B cell (primary cell): ENCODE measurements at regions not wholly inside any gene's neighbourhood (a gene's known extent, or its start where the extent isn't known, plus 50 kb on each side); places are given as distances from the start of the nearest gene placed in this dataset.

Experiments used
- ATAC-seq: fragments of 200-7000 bp; cut with Tn5 transposase; one replicate; pipeline ENCODE4 v1.10.0; 2021; ENCODE audit warnings: low read depth, mild to moderate bottlenecking, moderate number of reproducible peaks, moderate library complexity
- CTCF ChIA-PET: fragments of 350-600 bp; sonication (Branson Sonifier 250); formaldehyde crosslinking; loops from one replicate; lab custom pipeline; 2021; ENCODE audit warnings: antibody characterized with exemption, inconsistent platforms; lab: Charles Lee
- POLR2A ChIA-PET: fragments of 350-600 bp; sonication (Branson Sonifier 250); formaldehyde crosslinking; loops from one replicate; lab custom pipeline; 2021; ENCODE audit warnings: antibody characterized with exemption; lab: Charles Lee
- DNase-seq: peaks from one replicate; pipeline ENCODE4 v3.0.0; 2013
- H2AFZ ChIP-seq: 2 replicates; pipeline ENCODE4 v1.6.1; 2012; ENCODE audit warnings: mild to moderate bottlenecking, low read depth, low read length; ENCODE audit not compliant: insufficient read depth, poor library complexity, severe bottlenecking
- H3K27ac ChIP-seq, 2 donors: 1 replicate in 1 of 2; 2 replicates in 1 of 2; pipeline ENCODE4 v1.5.1; 2012 to 2013; ENCODE audit warnings: low read length in 2 of 2, mild to moderate bottlenecking in 2 of 2, moderate library complexity in 1 of 2
- H3K27me3 ChIP-seq, 4 experiments: fragments of 200-600 bp in 1 of 4; sonication (generic) in 1 of 4; replicated peaks in 1 of 4; 1 replicate in 2 of 4; 2 replicates in 2 of 4; pipeline versions ENCODE4 v1.6.1 to v1.7.0; 2013 to 2016; ENCODE audit warnings: low read length in 3 of 4, mild to moderate bottlenecking in 2 of 4, mixed read lengths in 1 of 4, moderate library complexity in 1 of 4; ENCODE audit not compliant: insufficient read depth in 4 of 4, control insufficient read depth in 3 of 4; ENCODE audit errors: control extremely low read depth in 1 of 4
- H3K36me3 ChIP-seq, 2 experiments: replicated peaks in 1 of 2; 1 replicate in 1 of 2; 2 replicates in 1 of 2; pipeline versions ENCODE4 v1.6.1 to v1.7.1; 2013; ENCODE audit warnings: low read length in 1 of 2; ENCODE audit not compliant: insufficient read depth in 2 of 2, control insufficient read depth in 1 of 2; ENCODE audit errors: control extremely low read depth in 1 of 2, extremely low read depth in 1 of 2
- H3K4me1 ChIP-seq, 2 donors: fragments of 200-600 bp in 1 of 2; sonication (generic) in 1 of 2; 1 replicate in 1 of 2; 2 replicates in 1 of 2; pipeline versions ENCODE4 v1.5.1 to v1.6.1; 2013 to 2017; ENCODE audit warnings: low read length in 2 of 2; ENCODE audit not compliant: control insufficient read depth in 2 of 2, insufficient read depth in 2 of 2
- H3K4me2 ChIP-seq: replicated peaks from 2 replicates; pipeline ENCODE3; 2012; ENCODE audit warnings: mild to moderate bottlenecking, low read depth, low read length; ENCODE audit not compliant: poor library complexity, severe bottlenecking
- H3K4me3 ChIP-seq, 5 experiments: fragments of 200-600 bp in 1 of 5; sonication (generic) in 1 of 5; 1 replicate in 3 of 5; 2 replicates in 2 of 5; pipeline versions ENCODE4 v1.5.1 to v1.7.0; 2011 to 2016; ENCODE audit warnings: low read length in 4 of 5, mild to moderate bottlenecking in 4 of 5, low read depth in 2 of 5, control low read depth in 1 of 5, moderate library complexity in 1 of 5; ENCODE audit not compliant: insufficient read depth in 1 of 5; ENCODE audit errors: control extremely low read depth in 1 of 5, extremely low read depth in 1 of 5
- H3K79me2 ChIP-seq: fragments of 200-600 bp; sonication (generic); one replicate; pipeline ENCODE4 v1.6.0; 2016; ENCODE audit warnings: low read length; ENCODE audit not compliant: control insufficient read depth, insufficient read depth
- H3K9ac ChIP-seq: fragments of 200-600 bp; sonication (generic); 2 replicates; pipeline ENCODE4 v1.6.1; 2017; ENCODE audit warnings: mild to moderate bottlenecking, low read length, moderate library complexity
- H3K9me3 ChIP-seq, 3 donors: one replicate each; pipeline versions ENCODE4 v1.6.1 to v1.7.1; 2013; ENCODE audit warnings: low read length in 2 of 3; ENCODE audit not compliant: control insufficient read depth in 2 of 3, insufficient read depth in 1 of 3; ENCODE audit errors: control extremely low read depth in 1 of 3
- H4K20me1 ChIP-seq: 2 replicates; pipeline ENCODE4 v1.6.0; 2012; ENCODE audit warnings: mild to moderate bottlenecking, low read length; ENCODE audit not compliant: insufficient read depth, control insufficient read depth, poor library complexity, severe bottlenecking
- H3K27ac Mint-ChIP-seq: one replicate; pipeline ENCODE4 v1.8.0; 2021; ENCODE audit warnings: mixed read lengths
- H3K27me3 Mint-ChIP-seq: one replicate; pipeline ENCODE4 v1.8.0; 2021; ENCODE audit warnings: mixed read lengths
- H3K4me1 Mint-ChIP-seq: one replicate; pipeline ENCODE4 v1.8.0; 2021; ENCODE audit warnings: mixed read lengths
- H3K4me3 Mint-ChIP-seq: one replicate; pipeline ENCODE4 v1.8.0; 2021; ENCODE audit warnings: mixed read lengths
- H3K9me3 Mint-ChIP-seq: one replicate; pipeline ENCODE4 v1.8.0; 2022; ENCODE audit warnings: mixed read lengths; ENCODE audit not compliant: insufficient read depth
- CTCF ChIP-seq: fragments of 200-600 bp; IDR thresholded peaks from one replicate; pipeline ENCODE4 v1.8.0; 2022; ENCODE audit warnings: antibody characterized with exemption, mild to moderate bottlenecking
- EZH2 ChIP-seq: IDR thresholded peaks from 2 replicates; pipeline ENCODE4 v1.6.1; 2012; ENCODE audit warnings: borderline replicate concordance, low read depth, mild to moderate bottlenecking, moderate library complexity, low read length; ENCODE audit not compliant: insufficient read depth, poor library complexity, severe bottlenecking
- WGBS: methylation state at CpG from one replicate; pipeline ENCODE4 v1.1.5; 2013; ENCODE audit warnings: missing lambda C conversion rate; ENCODE audit not compliant: insufficient coverage; 5-methylcytosine and 5-hydroxymethylcytosine counted together
- intact Hi-C: fragments of 100-400 bp; cut with micrococcal nuclease; formaldehyde crosslinking; loops from one replicate; pipeline ENCODE4 v1.10.0; 2022

- Histone ChIP-seq H3K9me3 (no peaks in the 10 kb centered on the region), H3K4me1 (no peaks in the 10 kb centered on the region), H3K27me3 (no peaks in the 10 kb centered on the region), H2AFZ (no peak overlapping the region), H3K36me3 (no peaks in the 10 kb centered on the region), H3K79me2 (no peaks in the 10 kb centered on the region), H3K9ac (no peak overlapping the region), H3K27ac (no peak overlapping the region), H3K4me3 (no peak overlapping the region), H3K4me2 (no peak overlapping the region), H4K20me1 (no peaks in the 10 kb centered on the region)
- WGBS = 82% methylated on average over 3 of the region's 4 CpGs
- ChIA-PET POLR2A (no interaction called here), CTCF (no interaction called here)
- ATAC-seq (no peak), DNase-seq (no peak)
- no peak overlapping the region for H3K27ac Mint-ChIP-seq
- no peaks in the 10 kb centered on the region for H3K4me1 Mint-ChIP-seq
- peaks cover 9% of the 10 kb centered on the region for H3K27me3 Mint-ChIP-seq
- no peaks in the 10 kb centered on the region for H3K9me3 Mint-ChIP-seq
- no peak overlapping the region for H3K4me3 Mint-ChIP-seq
- TF ChIP-seq CTCF (no peak), EZH2 (no peak)
- intact Hi-C loops = no loop called here
These were observed 176.0 kb downstream of the ESRRB start for GRCh38 chr14:76551906-76552305.

- H2AFZ ChIP-seq = no peak overlapping the region
- no peaks in the 10 kb centered on the region for H3K4me1 Mint-ChIP-seq
- no peak overlapping the region for H3K4me3 ChIP-seq
- no peak overlapping the region for H3K9ac ChIP-seq
- ATAC-seq (no peak), DNase-seq (no peak)
- H4K20me1 ChIP-seq = no peaks in the 10 kb centered on the region
- intact Hi-C loops = no loop called here
- H3K4me3 Mint-ChIP-seq = no peak overlapping the region
- no peak overlapping the region for H3K4me2 ChIP-seq
- CTCF ChIA-PET = no interaction called here
- WGBS = 94% methylated on average over 17 of the region's 18 CpGs
- H3K9me3 Mint-ChIP-seq = peaks cover 6% of the 10 kb centered on the region
- H3K79me2 ChIP-seq = no peaks in the 10 kb centered on the region
- H3K27ac Mint-ChIP-seq = no peak overlapping the region
- peaks cover 0 to 2% (median 0%) of the 10 kb centered on the region in 4 experiments for H3K27me3 ChIP-seq
- POLR2A ChIA-PET = no interaction called here
- peaks cover 9% of the 10 kb centered on the region for H3K27me3 Mint-ChIP-seq
- H3K4me1 ChIP-seq = no peaks in the 10 kb centered on the region
- no peaks in the 10 kb centered on the region for H3K36me3 ChIP-seq
- H3K9me3 ChIP-seq = peaks cover 0 to 5% (median 0%) of the 10 kb centered on the region in 3 donors
- H3K27ac ChIP-seq = no peak overlapping the region
- TF ChIP-seq CTCF (no peak), EZH2 (no peak)
These were observed 188.8 kb downstream of the ESRRB start for GRCh38 chr14:76564471-76565422.
